Esophagus squamous epithelium (tissue), 4 donors: ENCODE measurements at regions not wholly inside any gene's neighbourhood (a gene's known extent, or its start where the extent isn't known, plus 50 kb on each side); places are given as distances from the start of the nearest gene placed in this dataset.

Experiments used
- POLR2A ChIP-seq, 4 donors: fragments of 450-650 bp; IDR thresholded peaks; one replicate each; pipeline ENCODE4 v1.6.1; 2017; ENCODE audit warnings: antibody characterized with exemption in 4 of 4, mild to moderate bottlenecking in 4 of 4, moderate library complexity in 3 of 4
- TF ChIP-seq, protein P1 (sequence below), 6 experiments: fragments of 450-650 bp in 4 of 6; fragments of 200-600 bp in 2 of 6; sonication (generic) in 2 of 6; IDR thresholded peaks; one replicate each; pipeline ENCODE4 v1.5.1; 2016 to 2019; ENCODE audit warnings: antibody characterized with exemption in 6 of 6, mild to moderate bottlenecking in 4 of 6, moderate library complexity in 4 of 6

DNA sequence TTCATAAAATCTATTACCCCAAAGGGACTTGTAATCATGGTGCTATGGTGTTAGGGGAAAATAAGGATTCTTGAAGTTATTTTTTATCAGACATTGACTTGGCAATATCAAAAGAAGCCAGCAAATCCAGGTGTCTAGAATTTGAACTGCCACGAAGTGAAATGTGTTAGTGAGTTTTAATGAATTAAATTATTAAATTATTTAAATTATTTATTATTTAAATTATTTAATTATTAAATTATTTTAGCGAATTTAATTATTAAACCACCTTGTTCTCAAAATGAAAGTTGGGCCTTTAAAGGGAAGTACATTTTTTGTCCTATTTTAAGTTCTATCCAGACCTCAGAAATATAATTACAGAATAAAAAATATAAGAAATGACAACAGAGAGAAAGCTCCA lies 332.6 kb upstream of the SMC2 start:
- TF ChIP-seq, protein P1, sequence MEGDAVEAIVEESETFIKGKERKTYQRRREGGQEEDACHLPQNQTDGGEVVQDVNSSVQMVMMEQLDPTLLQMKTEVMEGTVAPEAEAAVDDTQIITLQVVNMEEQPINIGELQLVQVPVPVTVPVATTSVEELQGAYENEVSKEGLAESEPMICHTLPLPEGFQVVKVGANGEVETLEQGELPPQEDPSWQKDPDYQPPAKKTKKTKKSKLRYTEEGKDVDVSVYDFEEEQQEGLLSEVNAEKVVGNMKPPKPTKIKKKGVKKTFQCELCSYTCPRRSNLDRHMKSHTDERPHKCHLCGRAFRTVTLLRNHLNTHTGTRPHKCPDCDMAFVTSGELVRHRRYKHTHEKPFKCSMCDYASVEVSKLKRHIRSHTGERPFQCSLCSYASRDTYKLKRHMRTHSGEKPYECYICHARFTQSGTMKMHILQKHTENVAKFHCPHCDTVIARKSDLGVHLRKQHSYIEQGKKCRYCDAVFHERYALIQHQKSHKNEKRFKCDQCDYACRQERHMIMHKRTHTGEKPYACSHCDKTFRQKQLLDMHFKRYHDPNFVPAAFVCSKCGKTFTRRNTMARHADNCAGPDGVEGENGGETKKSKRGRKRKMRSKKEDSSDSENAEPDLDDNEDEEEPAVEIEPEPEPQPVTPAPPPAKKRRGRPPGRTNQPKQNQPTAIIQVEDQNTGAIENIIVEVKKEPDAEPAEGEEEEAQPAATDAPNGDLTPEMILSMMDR (IDR thresholded peaks at IDR 0.05) = no peak
- no peak for TF ChIP-seq POLR2A (IDR thresholded peaks at IDR 0.05)
